Activated CD8-positive, alpha-beta memory T cell treated with anti-CD3 and anti-CD28 coated beads for 36 hours (primary cell): ENCODE measurements at regions not wholly inside any gene's neighbourhood (a gene's known extent, or its start where the extent isn't known, plus 50 kb on each side); places are given as distances from the start of the nearest gene placed in this dataset.
"Not testable (repeated sequence)": the region's sequence is repeated elsewhere in the genome, so short reads cannot be mapped to it uniquely, and the experiment has no call there.

ENCODE experiments used
- CTCF ChIA-PET: fragments of 350-600 bp; sonication (Branson Sonifier 250); formaldehyde crosslinking; loops from one replicate; lab custom pipeline; 2021; ENCODE audit warnings: antibody characterized with exemption; lab: Charles Lee
- POLR2A ChIA-PET: fragments of 350-600 bp; sonication (Branson Sonifier 250); formaldehyde crosslinking; loops from one replicate; lab custom pipeline; 2021; ENCODE audit warnings: antibody characterized with exemption; lab: Charles Lee

GRCh38 chr12:11524446-11524845, 125.0 kb upstream of the ETV6 start:
- CTCF ChIA-PET, result no interaction called here
- POLR2A ChIA-PET, result no interaction called here

- ChIA-PET CTCF (no interaction called here), POLR2A (no interaction called here)
Observed at GRCh38 chr12:11534064-11534463, 115.4 kb upstream of the ETV6 start.

GRCh38 chr12:11535127-11535526, 114.3 kb upstream of the ETV6 start:
- ChIA-PET POLR2A (no interaction called here), CTCF (no interaction called here)

GRCh38 chr12:11539156-11539555, 110.3 kb upstream of the ETV6 start:
- POLR2A ChIA-PET, result no interaction called here
- CTCF ChIA-PET, result no interaction called here

GRCh38 chr12:11540156-11540555, 109.3 kb upstream of the ETV6 start:
- CTCF ChIA-PET, result no interaction called here

GRCh38 chr12:11540615-11541310, 108.7 kb upstream of the ETV6 start:
- ChIA-PET CTCF (no interaction called here), POLR2A (no interaction called here)

More at GRCh38 chr12:11540156-11540555, 109.3 kb upstream of the ETV6 start:
- POLR2A ChIA-PET, result no interaction called here

GRCh38 chr12:11542599-11542998, 106.9 kb upstream of the ETV6 start:
- POLR2A ChIA-PET, result no interaction called here
- CTCF ChIA-PET, result interaction anchor here (1.7 kb wide), 1 partner anchor 29 kb away, joined by 6 read pairs; no protein-coding TSS in a partner anchor

- ChIA-PET CTCF (interaction anchor here (0.6 to 1.7 kb wide), 2 partner anchors 30 to 789 kb away, joined by 3 to 6 read pairs; no protein-coding TSS in a partner anchor), POLR2A (no interaction called here)
Observed at GRCh38 chr12:11543457-11544158, 105.9 kb upstream of the ETV6 start.

- ChIA-PET CTCF (interaction anchor here (1.0 to 1.4 kb wide), 2 partner anchors 34 to 60 kb away, joined by 3 to 4 read pairs; no protein-coding TSS in a partner anchor), POLR2A (interaction anchor here (0.5 kb wide), 1 partner anchor 102 kb away, joined by 4 read pairs; no protein-coding TSS in a partner anchor)
Observed at GRCh38 chr12:11545484-11546330, 103.8 kb upstream of the ETV6 start.

GRCh38 chr12:11546582-11547270, 102.7 kb upstream of the ETV6 start:
- CTCF ChIA-PET, result interaction anchor here (1.0 to 1.4 kb wide), 2 partner anchors 33 to 61 kb away, joined by 3 to 4 read pairs; no protein-coding TSS in a partner anchor
- POLR2A ChIA-PET, result not testable (repeated sequence)

- CTCF ChIA-PET, POLR2A ChIA-PET: not testable (repeated sequence)
Observed at GRCh38 chr12:11547271-11547646, 102.2 kb upstream of the ETV6 start.

GRCh38 chr12:11549119-11549518, 100.4 kb upstream of the ETV6 start:
- ChIA-PET POLR2A (no interaction called here), CTCF (no interaction called here)

GRCh38 chr12:11553871-11554533, 95.5 kb upstream of the ETV6 start:
- ChIA-PET POLR2A (no interaction called here), CTCF (interaction anchor here (0.6 to 1.8 kb wide), 2 partner anchors 10 to 479 kb away, joined by 4 to 6 read pairs; no protein-coding TSS in a partner anchor)

- CTCF ChIA-PET, result interaction anchor here (1.8 kb wide), 1 partner anchor 478 kb away, joined by 6 read pairs; no protein-coding TSS in a partner anchor
- POLR2A ChIA-PET, result no interaction called here
Observed at GRCh38 chr12:11555195-11555594, 94.3 kb upstream of the ETV6 start.

- ChIA-PET POLR2A (no interaction called here), CTCF (interaction anchor here (1.8 kb wide), 1 partner anchor 477 kb away, joined by 6 read pairs; no protein-coding TSS in a partner anchor)
Observed at GRCh38 chr12:11555743-11556625, 93.5 kb upstream of the ETV6 start.

GRCh38 chr12:11556682-11557081, 92.8 kb upstream of the ETV6 start:
- POLR2A ChIA-PET, result interaction anchor here (0.6 kb wide), 1 partner anchor 98 kb away, joined by 4 read pairs; no protein-coding TSS in a partner anchor
- CTCF ChIA-PET, result interaction anchor here (0.7 kb wide), 1 partner anchor 489 kb away, joined by 3 read pairs; no protein-coding TSS in a partner anchor

GRCh38 chr12:11559626-11560340, 89.7 kb upstream of the ETV6 start:
- ChIA-PET POLR2A (no interaction called here), CTCF (no interaction called here)
